ENCODE measurements at regions not wholly inside any gene's neighbourhood (a gene's known extent, or its start where the extent isn't known, plus 50 kb on each side); places are given as distances from the start of the nearest gene placed in this dataset.

DNA sequence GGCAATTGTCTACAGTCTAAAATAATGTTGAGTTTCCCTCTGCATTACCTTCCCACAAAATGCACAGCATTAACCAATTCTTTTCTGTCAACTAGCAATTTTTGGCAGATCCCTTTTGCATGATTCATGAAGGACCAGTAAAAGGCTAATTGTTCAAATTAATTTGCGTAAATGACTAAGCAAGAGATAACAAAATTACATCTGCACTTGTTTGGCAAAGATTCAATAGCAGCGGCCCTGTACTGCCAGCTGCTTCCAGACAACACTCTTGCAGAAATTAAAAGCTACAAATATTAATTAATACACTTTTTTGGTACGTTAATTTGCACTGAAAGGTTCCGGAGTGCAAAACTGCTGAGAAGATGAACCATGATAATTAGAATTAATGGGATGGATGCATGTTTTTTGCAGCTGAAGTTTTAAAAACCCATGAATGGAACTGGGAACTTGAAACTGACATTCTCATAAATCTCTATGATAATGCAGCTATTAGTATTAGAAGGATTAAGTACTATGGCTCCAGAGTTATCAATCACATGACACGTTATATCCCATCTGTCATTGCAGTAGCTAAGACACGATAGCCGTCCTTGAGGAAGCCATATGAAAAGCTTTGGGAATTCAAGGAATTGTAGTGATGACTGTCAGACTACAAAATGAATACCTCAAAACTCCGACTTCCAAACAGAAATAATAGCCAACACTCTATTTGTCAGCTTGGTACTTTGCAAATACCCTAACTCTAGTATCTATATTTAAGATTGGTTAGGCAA is 1268.3 kb upstream of the ACVR2A start:
- TF ChIP-seq, protein P1, sequence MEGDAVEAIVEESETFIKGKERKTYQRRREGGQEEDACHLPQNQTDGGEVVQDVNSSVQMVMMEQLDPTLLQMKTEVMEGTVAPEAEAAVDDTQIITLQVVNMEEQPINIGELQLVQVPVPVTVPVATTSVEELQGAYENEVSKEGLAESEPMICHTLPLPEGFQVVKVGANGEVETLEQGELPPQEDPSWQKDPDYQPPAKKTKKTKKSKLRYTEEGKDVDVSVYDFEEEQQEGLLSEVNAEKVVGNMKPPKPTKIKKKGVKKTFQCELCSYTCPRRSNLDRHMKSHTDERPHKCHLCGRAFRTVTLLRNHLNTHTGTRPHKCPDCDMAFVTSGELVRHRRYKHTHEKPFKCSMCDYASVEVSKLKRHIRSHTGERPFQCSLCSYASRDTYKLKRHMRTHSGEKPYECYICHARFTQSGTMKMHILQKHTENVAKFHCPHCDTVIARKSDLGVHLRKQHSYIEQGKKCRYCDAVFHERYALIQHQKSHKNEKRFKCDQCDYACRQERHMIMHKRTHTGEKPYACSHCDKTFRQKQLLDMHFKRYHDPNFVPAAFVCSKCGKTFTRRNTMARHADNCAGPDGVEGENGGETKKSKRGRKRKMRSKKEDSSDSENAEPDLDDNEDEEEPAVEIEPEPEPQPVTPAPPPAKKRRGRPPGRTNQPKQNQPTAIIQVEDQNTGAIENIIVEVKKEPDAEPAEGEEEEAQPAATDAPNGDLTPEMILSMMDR (conservative IDR thresholded peaks at IDR 0.05; ENCODE audit: low read depth, low read length): no peak
- no peak for DNase-seq (ENCODE audit: low read depth)
- H3K4me3 ChIP-seq (ENCODE audit: low read depth, low read length): no peak overlapping the region

GRCh38 chr2:146572598-146572997 is 1272.2 kb upstream of the ACVR2A start:
- DNase-seq (ENCODE audit: low read depth): no peak
- no peak overlapping the region for H3K4me3 ChIP-seq (ENCODE audit: low read depth, low read length)
- TF ChIP-seq, protein P1 (conservative IDR thresholded peaks at IDR 0.05; ENCODE audit: low read depth, low read length): no peak

DNA sequence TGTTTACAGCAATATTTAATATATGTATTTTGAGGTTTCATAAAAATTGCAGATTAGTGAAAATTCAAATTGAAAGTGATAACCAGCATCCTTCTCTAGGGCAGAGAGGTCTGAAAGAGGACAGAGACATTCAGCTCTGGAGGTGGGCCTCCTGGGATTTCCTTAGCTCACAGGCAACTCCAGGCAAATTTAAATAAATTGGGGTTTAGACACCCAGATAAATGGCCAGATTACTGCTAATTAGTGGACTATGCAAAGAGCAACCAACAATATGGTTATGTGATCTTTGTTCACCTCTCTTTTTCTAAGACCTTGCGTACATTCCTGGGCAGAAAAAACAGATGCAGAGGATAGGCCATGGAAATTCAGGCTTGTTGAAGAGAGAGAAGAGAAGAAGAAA is 1282.8 kb upstream of the ACVR2A start:
- TF ChIP-seq, protein P1 (conservative IDR thresholded peaks at IDR 0.05; ENCODE audit: low read depth, low read length): no peak
- DNase-seq (ENCODE audit: low read depth): no peak

GRCh38 chr2:146547236-146547635 is 1297.6 kb upstream of the ACVR2A start:
- TF ChIP-seq, protein P1 (conservative IDR thresholded peaks at IDR 0.05; ENCODE audit: low read depth, low read length): no peak
- no peak for DNase-seq (ENCODE audit: low read depth)
- no peak overlapping the region for H3K4me3 ChIP-seq (ENCODE audit: low read depth, low read length)

More for the DNA sequence above, 1282.8 kb upstream of the ACVR2A start:
- H3K4me3 ChIP-seq (ENCODE audit: low read depth, low read length): no peak overlapping the region

GRCh38 chr2:146544701-146545100 is 1300.1 kb upstream of the ACVR2A start:
- TF ChIP-seq, protein P1 (conservative IDR thresholded peaks at IDR 0.05; ENCODE audit: low read depth, low read length): no peak
- H3K4me3 ChIP-seq (ENCODE audit: low read depth, low read length): no peak overlapping the region
- DNase-seq (ENCODE audit: low read depth): no peak

GRCh38 chr2:146541896-146542295 is 1302.9 kb upstream of the ACVR2A start:
- no peak overlapping the region for H3K4me3 ChIP-seq (ENCODE audit: low read depth, low read length)
- no peak for DNase-seq (ENCODE audit: low read depth)
- TF ChIP-seq, protein P1 (conservative IDR thresholded peaks at IDR 0.05; ENCODE audit: low read depth, low read length): no peak
